B cell (primary cell): ENCODE measurements at regions not wholly inside any gene's neighbourhood (a gene's known extent, or its start where the extent isn't known, plus 50 kb on each side); places are given as distances from the start of the nearest gene placed in this dataset.

Experiments
- ATAC-seq: fragments of 200-7000 bp; cut with Tn5 transposase; one replicate; pipeline ENCODE4 v1.10.0; 2021; ENCODE audit warnings: low read depth, mild to moderate bottlenecking, moderate number of reproducible peaks, moderate library complexity
- CTCF ChIA-PET: fragments of 350-600 bp; sonication (Branson Sonifier 250); formaldehyde crosslinking; loops from one replicate; lab custom pipeline; 2021; ENCODE audit warnings: antibody characterized with exemption, inconsistent platforms; lab: Charles Lee
- POLR2A ChIA-PET: fragments of 350-600 bp; sonication (Branson Sonifier 250); formaldehyde crosslinking; loops from one replicate; lab custom pipeline; 2021; ENCODE audit warnings: antibody characterized with exemption; lab: Charles Lee
- DNase-seq: peaks from one replicate; pipeline ENCODE4 v3.0.0; 2013
- H2AFZ ChIP-seq: 2 replicates; pipeline ENCODE4 v1.6.1; 2012; ENCODE audit warnings: mild to moderate bottlenecking, low read depth, low read length; ENCODE audit not compliant: insufficient read depth, poor library complexity, severe bottlenecking
- H3K27ac ChIP-seq, 2 donors: 1 replicate in 1 of 2; 2 replicates in 1 of 2; pipeline ENCODE4 v1.5.1; 2012 to 2013; ENCODE audit warnings: low read length in 2 of 2, mild to moderate bottlenecking in 2 of 2, moderate library complexity in 1 of 2
- H3K27me3 ChIP-seq, 4 experiments: fragments of 200-600 bp in 1 of 4; sonication (generic) in 1 of 4; replicated peaks in 1 of 4; 1 replicate in 2 of 4; 2 replicates in 2 of 4; pipeline versions ENCODE4 v1.6.1 to v1.7.0; 2013 to 2016; ENCODE audit warnings: low read length in 3 of 4, mild to moderate bottlenecking in 2 of 4, mixed read lengths in 1 of 4, moderate library complexity in 1 of 4; ENCODE audit not compliant: insufficient read depth in 4 of 4, control insufficient read depth in 3 of 4; ENCODE audit errors: control extremely low read depth in 1 of 4
- H3K36me3 ChIP-seq, 2 experiments: replicated peaks in 1 of 2; 1 replicate in 1 of 2; 2 replicates in 1 of 2; pipeline versions ENCODE4 v1.6.1 to v1.7.1; 2013; ENCODE audit warnings: low read length in 1 of 2; ENCODE audit not compliant: insufficient read depth in 2 of 2, control insufficient read depth in 1 of 2; ENCODE audit errors: control extremely low read depth in 1 of 2, extremely low read depth in 1 of 2
- H3K4me1 ChIP-seq, 2 donors: fragments of 200-600 bp in 1 of 2; sonication (generic) in 1 of 2; 1 replicate in 1 of 2; 2 replicates in 1 of 2; pipeline versions ENCODE4 v1.5.1 to v1.6.1; 2013 to 2017; ENCODE audit warnings: low read length in 2 of 2; ENCODE audit not compliant: control insufficient read depth in 2 of 2, insufficient read depth in 2 of 2
- H3K4me2 ChIP-seq: replicated peaks from 2 replicates; pipeline ENCODE3; 2012; ENCODE audit warnings: mild to moderate bottlenecking, low read depth, low read length; ENCODE audit not compliant: poor library complexity, severe bottlenecking
- H3K4me3 ChIP-seq, 5 experiments: fragments of 200-600 bp in 1 of 5; sonication (generic) in 1 of 5; 1 replicate in 3 of 5; 2 replicates in 2 of 5; pipeline versions ENCODE4 v1.5.1 to v1.7.0; 2011 to 2016; ENCODE audit warnings: low read length in 4 of 5, mild to moderate bottlenecking in 4 of 5, low read depth in 2 of 5, control low read depth in 1 of 5, moderate library complexity in 1 of 5; ENCODE audit not compliant: insufficient read depth in 1 of 5; ENCODE audit errors: control extremely low read depth in 1 of 5, extremely low read depth in 1 of 5
- H3K79me2 ChIP-seq: fragments of 200-600 bp; sonication (generic); one replicate; pipeline ENCODE4 v1.6.0; 2016; ENCODE audit warnings: low read length; ENCODE audit not compliant: control insufficient read depth, insufficient read depth
- H3K9ac ChIP-seq: fragments of 200-600 bp; sonication (generic); 2 replicates; pipeline ENCODE4 v1.6.1; 2017; ENCODE audit warnings: mild to moderate bottlenecking, low read length, moderate library complexity
- H3K9me3 ChIP-seq, 3 donors: one replicate each; pipeline versions ENCODE4 v1.6.1 to v1.7.1; 2013; ENCODE audit warnings: low read length in 2 of 3; ENCODE audit not compliant: control insufficient read depth in 2 of 3, insufficient read depth in 1 of 3; ENCODE audit errors: control extremely low read depth in 1 of 3
- H4K20me1 ChIP-seq: 2 replicates; pipeline ENCODE4 v1.6.0; 2012; ENCODE audit warnings: mild to moderate bottlenecking, low read length; ENCODE audit not compliant: insufficient read depth, control insufficient read depth, poor library complexity, severe bottlenecking
- H3K27ac Mint-ChIP-seq: one replicate; pipeline ENCODE4 v1.8.0; 2021; ENCODE audit warnings: mixed read lengths
- H3K27me3 Mint-ChIP-seq: one replicate; pipeline ENCODE4 v1.8.0; 2021; ENCODE audit warnings: mixed read lengths
- H3K4me1 Mint-ChIP-seq: one replicate; pipeline ENCODE4 v1.8.0; 2021; ENCODE audit warnings: mixed read lengths
- H3K4me3 Mint-ChIP-seq: one replicate; pipeline ENCODE4 v1.8.0; 2021; ENCODE audit warnings: mixed read lengths
- H3K9me3 Mint-ChIP-seq: one replicate; pipeline ENCODE4 v1.8.0; 2022; ENCODE audit warnings: mixed read lengths; ENCODE audit not compliant: insufficient read depth
- EZH2 ChIP-seq: IDR thresholded peaks from 2 replicates; pipeline ENCODE4 v1.6.1; 2012; ENCODE audit warnings: borderline replicate concordance, low read depth, mild to moderate bottlenecking, moderate library complexity, low read length; ENCODE audit not compliant: insufficient read depth, poor library complexity, severe bottlenecking
- WGBS: methylation state at CpG from one replicate; pipeline ENCODE4 v1.1.5; 2013; ENCODE audit warnings: missing lambda C conversion rate; ENCODE audit not compliant: insufficient coverage; 5-methylcytosine and 5-hydroxymethylcytosine counted together
- intact Hi-C: fragments of 100-400 bp; cut with micrococcal nuclease; formaldehyde crosslinking; loops from one replicate; pipeline ENCODE4 v1.10.0; 2022
- TF ChIP-seq, protein P1 (sequence below): fragments of 200-600 bp; IDR thresholded peaks from one replicate; pipeline ENCODE4 v1.8.0; 2022; ENCODE audit warnings: antibody characterized with exemption, mild to moderate bottlenecking

DNA sequence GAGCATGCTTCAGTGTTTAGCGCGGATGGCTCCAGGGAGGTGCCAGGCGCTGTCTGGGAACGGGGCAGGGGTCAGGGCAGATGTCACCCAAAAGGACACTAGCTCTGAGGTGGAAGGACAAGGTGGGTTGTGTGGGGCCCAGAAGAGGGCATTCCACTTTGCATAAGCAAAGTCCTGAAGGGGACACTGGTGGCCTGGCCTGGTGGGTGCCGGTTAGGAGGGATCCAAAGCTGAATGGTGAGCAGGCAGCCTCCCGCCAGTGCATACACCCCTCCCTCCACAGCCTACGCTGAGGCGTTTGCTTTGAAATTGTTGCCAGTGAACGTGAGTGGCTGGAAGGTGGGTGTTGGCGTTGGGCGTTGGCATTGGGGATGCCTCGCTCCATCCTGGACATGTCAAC is 192.1 kb downstream of the BMP7 start:
- ChIA-PET CTCF (no interaction called here), POLR2A (no interaction called here)
- Histone ChIP-seq H3K9ac (no peak overlapping the region), H3K27ac (no peak overlapping the region), H3K4me1 (no peaks in the 10 kb centered on the region), H3K27me3 (peaks cover 0 to 16% (median 6%) of the 10 kb centered on the region in 4 experiments), H2AFZ (no peak overlapping the region), H3K4me3 (no peak overlapping the region), H3K4me2 (no peak overlapping the region), H3K9me3 (peaks cover 0 to 13% (median 3%) of the 10 kb centered on the region in 3 donors), H3K36me3 (no peaks in the 10 kb centered on the region), H3K79me2 (no peaks in the 10 kb centered on the region), H4K20me1 (no peaks in the 10 kb centered on the region)
- ATAC-seq = no peak
- Mint-ChIP-seq H3K27me3 (peaks cover 17% of the 10 kb centered on the region), H3K4me1 (no peaks in the 10 kb centered on the region), H3K9me3 (peaks cover 8% of the 10 kb centered on the region), H3K4me3 (no peak overlapping the region), H3K27ac (no peak overlapping the region)
- TF ChIP-seq EZH2 = no peak
- DNase-seq = no peak
- WGBS = 88% methylated on average over 6 of the region's 12 CpGs
- intact Hi-C loops = no loop called here

DNA sequence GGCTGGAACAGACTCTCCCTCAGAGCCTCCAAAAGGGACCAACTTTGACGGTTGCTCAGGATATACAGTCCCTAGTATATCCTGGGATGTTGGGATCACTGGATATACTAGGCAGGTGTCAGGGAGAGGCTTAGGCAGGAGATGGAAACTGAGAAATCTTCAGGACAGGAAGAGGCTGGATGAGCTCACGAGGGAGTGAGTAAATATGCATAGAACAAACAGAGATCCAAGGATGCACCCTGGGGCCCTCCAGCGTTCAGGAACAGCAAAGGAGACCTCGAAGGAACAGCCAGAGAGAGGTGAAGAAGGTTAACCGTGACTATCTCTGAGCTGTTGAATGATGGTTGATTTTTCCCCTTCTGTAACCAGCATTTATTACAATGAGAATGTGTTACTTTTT is 191.3 kb downstream of the BMP7 start:
- Histone ChIP-seq H2AFZ (no peak overlapping the region), H3K4me1 (no peaks in the 10 kb centered on the region), H3K79me2 (no peaks in the 10 kb centered on the region), H3K27me3 (peaks cover 0 to 16% (median 6%) of the 10 kb centered on the region in 4 experiments), H3K27ac (no peak overlapping the region), H3K4me2 (no peak overlapping the region), H3K4me3 (no peak overlapping the region), H3K36me3 (no peaks in the 10 kb centered on the region), H4K20me1 (no peaks in the 10 kb centered on the region), H3K9ac (no peak overlapping the region), H3K9me3 (peaks cover 0 to 16% (median 10%) of the 10 kb centered on the region in 3 donors)
- H3K4me3 Mint-ChIP-seq = no peak overlapping the region
- intact Hi-C loops = no loop called here
- 80% methylated on average over 4 of the region's 5 CpGs for WGBS
- TF ChIP-seq EZH2 = no peak
- TF ChIP-seq, protein P1, sequence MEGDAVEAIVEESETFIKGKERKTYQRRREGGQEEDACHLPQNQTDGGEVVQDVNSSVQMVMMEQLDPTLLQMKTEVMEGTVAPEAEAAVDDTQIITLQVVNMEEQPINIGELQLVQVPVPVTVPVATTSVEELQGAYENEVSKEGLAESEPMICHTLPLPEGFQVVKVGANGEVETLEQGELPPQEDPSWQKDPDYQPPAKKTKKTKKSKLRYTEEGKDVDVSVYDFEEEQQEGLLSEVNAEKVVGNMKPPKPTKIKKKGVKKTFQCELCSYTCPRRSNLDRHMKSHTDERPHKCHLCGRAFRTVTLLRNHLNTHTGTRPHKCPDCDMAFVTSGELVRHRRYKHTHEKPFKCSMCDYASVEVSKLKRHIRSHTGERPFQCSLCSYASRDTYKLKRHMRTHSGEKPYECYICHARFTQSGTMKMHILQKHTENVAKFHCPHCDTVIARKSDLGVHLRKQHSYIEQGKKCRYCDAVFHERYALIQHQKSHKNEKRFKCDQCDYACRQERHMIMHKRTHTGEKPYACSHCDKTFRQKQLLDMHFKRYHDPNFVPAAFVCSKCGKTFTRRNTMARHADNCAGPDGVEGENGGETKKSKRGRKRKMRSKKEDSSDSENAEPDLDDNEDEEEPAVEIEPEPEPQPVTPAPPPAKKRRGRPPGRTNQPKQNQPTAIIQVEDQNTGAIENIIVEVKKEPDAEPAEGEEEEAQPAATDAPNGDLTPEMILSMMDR = no peak
- peaks cover 17% of the 10 kb centered on the region for H3K27me3 Mint-ChIP-seq
- no peaks in the 10 kb centered on the region for H3K4me1 Mint-ChIP-seq
- DNase-seq (no peak), ATAC-seq (no peak)
- ChIA-PET CTCF (no interaction called here), POLR2A (no interaction called here)
- peaks cover 8% of the 10 kb centered on the region for H3K9me3 Mint-ChIP-seq
- no peak overlapping the region for H3K27ac Mint-ChIP-seq
